ENCODE measurements at regions not wholly inside any gene's neighbourhood (a gene's known extent, or its start where the extent isn't known, plus 50 kb on each side); places are given as distances from the start of the nearest gene placed in this dataset.

GRCh38 chrX:54695816-54696487 lies 102.1 kb downstream of the ITIH6 start:
- WGBS, 2 donors: 36% methylated on average over 6 of the region's 6 CpGs; no CpG with 5 or more reads in 1 of the 2 donors
- Histone ChIP-seq H3K4me3 (no peak overlapping the region), H3K36me3 (no peaks in the 10 kb centered on the region), H3K9me3 (no peaks in the 10 kb centered on the region), H3K4me1 (no peaks in the 10 kb centered on the region), H3K27ac (no peak overlapping the region), H3K27me3 (no peaks in the 10 kb centered on the region)
- no peak for TF ChIP-seq POLR2A (IDR thresholded peaks at IDR 0.05)
- TF ChIP-seq CTCF (IDR thresholded peaks at IDR 0.05): no peak
- intact Hi-C loops (cut with DNase I): no loop called here
- no peak for DNase-seq
